ENCODE measurements at regions not wholly inside any gene's neighbourhood (a gene's known extent, or its start where the extent isn't known, plus 50 kb on each side); places are given as distances from the start of the nearest gene placed in this dataset.

GRCh38 chr3:24981924-24982323, 446.1 kb upstream of the RARB start:
- H3K4me1 ChIP-seq = no peaks in the 10 kb centered on the region
- H3K4me3 ChIP-seq = no peak overlapping the region
- H3K9me3 ChIP-seq = no peaks in the 10 kb centered on the region
- TF ChIP-seq GATA3 (IDR thresholded peaks at IDR 0.05; ENCODE audit: borderline replicate concordance) (no peak), NPAS2 (CRISPR knock-in tag; IDR thresholded peaks at IDR 0.05; ENCODE audit: borderline replicate concordance) (no peak), CHD4 (IDR thresholded peaks at IDR 0.05; ENCODE audit: borderline replicate concordance) (no peak), TFCP2L1 (CRISPR knock-in tag; IDR thresholded peaks at IDR 0.05) (no peak), RNF2 (IDR thresholded peaks at IDR 0.05; ENCODE audit: borderline replicate concordance, low read depth) (no peak), SREBF2 (IDR thresholded peaks at IDR 0.05) (no peak), ATOH8 (CRISPR knock-in tag; IDR thresholded peaks at IDR 0.05; ENCODE audit: low read depth) (no peak), MAFK (IDR thresholded peaks at IDR 0.05; ENCODE audit: partially characterized antibody) (no peak), E2F6 (IDR thresholded peaks at IDR 0.05; ENCODE audit: borderline replicate concordance, low read depth) (no peak)
- no peak for FAIRE-seq
- H3K4me2 ChIP-seq = no peak overlapping the region
- H3K27ac ChIP-seq = no peak overlapping the region
- ChIA-PET POLR2A (no interaction called here), CTCF (no interaction called here)
- no peak for ATAC-seq
- DNase-seq (ENCODE audit: low read depth in 1 of 2, low spot score in 1 of 2) = no peak

- Histone ChIP-seq H3K4me1 (no peaks in the 10 kb centered on the region), H3K4me2 (no peak overlapping the region), H3K9me3 (no peaks in the 10 kb centered on the region), H3K27ac (no peak overlapping the region), H3K4me3 (no peak overlapping the region)
- CTCF ChIA-PET = interaction anchor here (0.7 kb wide), 1 partner anchor 166 kb away, joined by 3 read pairs; no protein-coding TSS in a partner anchor
- DNase-seq (ENCODE audit: low read depth in 1 of 2, low spot score in 1 of 2) = no peak
- FAIRE-seq = no peak
- POLR2A ChIA-PET = no interaction called here
- ATAC-seq = no peak
- WGBS (ENCODE audit: missing lambda C conversion rate) = 56% methylated on average over 9 of the region's 9 CpGs
- no peak for TF ChIP-seq JUN (IDR thresholded peaks at IDR 0.05)
- no peak for TF ChIP-seq ZC3H11A (IDR thresholded peaks at IDR 0.05)
- TF ChIP-seq HEYL (CRISPR knock-in tag; IDR thresholded peaks at IDR 0.05) = no peak
- no peak for TF ChIP-seq TFCP2L1 (CRISPR knock-in tag; IDR thresholded peaks at IDR 0.05)
- TF ChIP-seq PHF8 (IDR thresholded peaks at IDR 0.05; ENCODE audit: borderline replicate concordance, low read depth) = no peak
- TF ChIP-seq MYC (IDR thresholded peaks at IDR 0.05; ENCODE audit: borderline replicate concordance, low read length) = no peak
- TF ChIP-seq HOXB13 (CRISPR knock-in tag; IDR thresholded peaks at IDR 0.05; ENCODE audit: low read depth) = no peak
- TF ChIP-seq TP53 (CRISPR knock-in tag; IDR thresholded peaks at IDR 0.05) = no peak
- no peak for TF ChIP-seq HDAC2 (IDR thresholded peaks at IDR 0.05)
- TF ChIP-seq SMC3 (IDR thresholded peaks at IDR 0.05) = no peak
- TF ChIP-seq USF2 (IDR thresholded peaks at IDR 0.05) = no peak
- TF ChIP-seq CBX2 (IDR thresholded peaks at IDR 0.05; ENCODE audit: borderline replicate concordance, low read depth) = no peak
- no peak for TF ChIP-seq CHD2 (IDR thresholded peaks at IDR 0.05; ENCODE audit: low read length, partially characterized antibody)
- no peak for TF ChIP-seq MAX (IDR thresholded peaks at IDR 0.05)
- TF ChIP-seq ESRRA (IDR thresholded peaks at IDR 0.05; ENCODE audit: borderline replicate concordance, low read length) = no peak
- TF ChIP-seq NPAS2 (CRISPR knock-in tag; IDR thresholded peaks at IDR 0.05; ENCODE audit: borderline replicate concordance) = no peak
- no peak for TF ChIP-seq KDM5A (IDR thresholded peaks at IDR 0.05)
- TF ChIP-seq NR3C1 (IDR thresholded peaks at IDR 0.05) = no peak
Measured at GRCh38 chr3:24985668-24986067, 442.4 kb upstream of the RARB start.

- TF ChIP-seq SREBF2 (IDR thresholded peaks at IDR 0.05) (no peak), SMC3 (IDR thresholded peaks at IDR 0.05) (no peak), MAFK (IDR thresholded peaks at IDR 0.05; ENCODE audit: partially characterized antibody) (no peak), NPAS2 (CRISPR knock-in tag; IDR thresholded peaks at IDR 0.05; ENCODE audit: borderline replicate concordance) (no peak), ZC3H11A (IDR thresholded peaks at IDR 0.05) (no peak), EP300 (IDR thresholded peaks at IDR 0.05) (no peak), POLR2A (IDR thresholded peaks at IDR 0.05; ENCODE audit: low read length) (no peak), JUNB (IDR thresholded peaks at IDR 0.05) (no peak), HES2 (IDR thresholded peaks at IDR 0.05) (no peak), HDAC2 (IDR thresholded peaks at IDR 0.05) (no peak), CBX8 (IDR thresholded peaks at IDR 0.05) (no peak)
- ChIA-PET POLR2A (no interaction called here), CTCF (no interaction called here)
- H3K4me2 ChIP-seq = no peak overlapping the region
- H3K4me3 ChIP-seq = no peak overlapping the region
- no peaks in the 10 kb centered on the region for H3K4me1 ChIP-seq
- no peak overlapping the region for H3K27ac ChIP-seq
- no peak for FAIRE-seq
- DNase-seq (ENCODE audit: low read depth in 1 of 2, low spot score in 1 of 2) = no peak
- no peak for ATAC-seq
- 66% methylated on average over 7 of the region's 7 CpGs for WGBS (ENCODE audit: missing lambda C conversion rate)
- no peaks in the 10 kb centered on the region for H3K9me3 ChIP-seq
Measured at GRCh38 chr3:24986612-24987011, 441.5 kb upstream of the RARB start.
